Coronary artery (tissue), 2 donors: ENCODE measurements at regions not wholly inside any gene's neighbourhood (a gene's known extent, or its start where the extent isn't known, plus 50 kb on each side); places are given as distances from the start of the nearest gene placed in this dataset.

ENCODE experiments used
- DNase-seq: peaks from one replicate; pipeline ENCODE4 v3.0.0-alpha.2; 2017; ENCODE audit warnings: low spot score
- H3K27ac ChIP-seq, 2 donors: fragments of 200-600 bp; sonication (generic); one replicate each; pipeline ENCODE4 v1.5.1; 2016 to 2019
- H3K4me3 ChIP-seq: fragments of 200-600 bp; sonication (generic); 2 replicates; pipeline ENCODE4 v1.5.1; 2016; ENCODE audit warnings: mild to moderate bottlenecking, moderate library complexity
- CTCF ChIP-seq: fragments of 200-600 bp; sonication (generic); IDR thresholded peaks from one replicate; pipeline ENCODE4 v1.5.1; 2019; ENCODE audit warnings: antibody characterized with exemption

GRCh38 chr22:25364736-25365241, 145.3 kb downstream of the CRYBB2 start:
- DNase-seq = no peak
- Histone ChIP-seq H3K4me3 (no peak overlapping the region), H3K27ac (no peak overlapping the region)
- no peak for TF ChIP-seq CTCF

GRCh38 chr22:25365491-25366261, 146.2 kb downstream of the CRYBB2 start:
- H3K27ac ChIP-seq = no peak overlapping the region
- no peak for DNase-seq
- H3K4me3 ChIP-seq = no peak overlapping the region
- no peak for TF ChIP-seq CTCF

GRCh38 chr22:25366408-25366807, 147.0 kb downstream of the CRYBB2 start:
- Histone ChIP-seq H3K4me3 (no peak overlapping the region), H3K27ac (no peak overlapping the region)
- DNase-seq = no peak
- TF ChIP-seq CTCF = no peak

DNA sequence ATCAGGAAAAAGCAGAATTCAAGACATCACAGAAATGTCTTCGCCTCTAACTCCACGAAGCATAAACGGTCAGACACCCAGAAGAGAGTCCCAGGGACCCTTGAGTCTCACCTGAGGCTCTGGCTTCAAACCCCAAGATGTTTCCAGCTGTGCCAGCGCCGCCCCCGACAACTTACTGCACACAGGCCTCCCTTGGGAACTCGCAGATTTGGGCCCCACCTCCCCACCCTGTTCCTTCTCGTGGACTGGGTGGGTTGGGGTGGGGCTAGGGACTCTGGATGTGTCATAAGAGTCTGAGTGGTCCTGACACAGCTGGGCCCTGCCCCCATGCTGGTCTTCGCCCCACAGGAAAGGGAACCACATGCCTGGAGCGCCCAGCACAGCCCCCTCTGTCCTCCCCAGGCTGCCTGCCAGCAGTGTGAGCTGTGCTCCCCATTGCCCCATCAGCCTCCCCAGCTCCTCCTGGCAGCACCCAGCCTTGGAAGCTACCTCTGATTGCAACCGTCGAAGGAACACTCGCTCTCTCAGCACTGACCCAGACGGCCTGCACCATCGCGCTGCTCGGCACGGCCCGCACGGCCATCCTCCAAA, 147.5 kb downstream of the CRYBB2 start:
- H3K4me3 ChIP-seq = no peak overlapping the region
- TF ChIP-seq CTCF = no peak
- no peak for DNase-seq
- no peak overlapping the region for H3K27ac ChIP-seq

- Histone ChIP-seq H3K27ac (no peak overlapping the region), H3K4me3 (no peak overlapping the region)
- no peak for DNase-seq
- TF ChIP-seq CTCF = no peak
Measured at GRCh38 chr22:25367756-25368155, 148.3 kb downstream of the CRYBB2 start.

DNA sequence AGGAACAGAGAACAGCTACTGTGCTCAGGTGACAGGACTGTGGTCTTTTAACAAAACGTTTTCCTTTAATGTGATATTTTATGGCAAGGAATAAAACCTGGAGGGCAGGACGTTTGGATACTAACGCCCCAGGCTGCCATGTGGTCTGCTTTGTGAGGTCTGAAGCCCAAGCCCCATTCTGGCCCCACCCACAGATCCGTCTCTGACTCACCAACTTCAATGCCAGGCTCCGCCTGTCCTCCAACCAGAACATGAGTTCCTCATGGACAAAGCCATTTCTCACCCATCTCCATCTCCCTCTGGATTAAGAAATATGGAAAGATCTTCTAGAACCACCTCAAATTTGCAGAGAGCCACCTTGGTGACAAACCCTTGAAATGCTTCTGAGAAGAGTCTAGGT, 148.8 kb downstream of the CRYBB2 start:
- no peak for TF ChIP-seq CTCF
- Histone ChIP-seq H3K4me3 (no peak overlapping the region), H3K27ac (no peak overlapping the region)
- no peak for DNase-seq

GRCh38 chr22:25369041-25369440, 149.6 kb downstream of the CRYBB2 start:
- no peak for TF ChIP-seq CTCF
- no peak for DNase-seq
- no peak overlapping the region for H3K4me3 ChIP-seq
- H3K27ac ChIP-seq = no peak overlapping the region
